Umbilical cord (tissue), 1 donor: ENCODE measurements at regions not wholly inside any gene's neighbourhood (a gene's known extent, or its start where the extent isn't known, plus 50 kb on each side); places are given as distances from the start of the nearest gene placed in this dataset.

Experiments used
- DNase-seq: peaks from one replicate; pipeline ENCODE4 v3.0.0-alpha.2; 2015; ENCODE audit warnings: low spot score

- DNase-seq = peak; percentile 43
Observed at GRCh38 chr20:7627734-7628663, 312.3 kb downstream of the HAO1 start.

GRCh38 chr20:7629880-7630279, 310.4 kb downstream of the HAO1 start:
- no peak for DNase-seq

- DNase-seq = no peak
Observed at GRCh38 chr20:7637184-7637583, 303.1 kb downstream of the HAO1 start.

GRCh38 chr20:7650086-7650879, 290.0 kb downstream of the HAO1 start:
- DNase-seq = no peak

GRCh38 chr20:7654231-7654630, 286.0 kb downstream of the HAO1 start:
- DNase-seq = no peak

- no peak for DNase-seq
Observed at GRCh38 chr20:7656687-7657467, 283.4 kb downstream of the HAO1 start.

GRCh38 chr20:7657569-7657968, 282.7 kb downstream of the HAO1 start:
- DNase-seq = no peak

- DNase-seq = no peak
Observed at GRCh38 chr20:7660165-7660564, 280.1 kb downstream of the HAO1 start.

GRCh38 chr20:7665376-7665775, 274.9 kb downstream of the HAO1 start:
- no peak for DNase-seq

- DNase-seq = no peak
Observed at GRCh38 chr20:7667194-7667593, 273.1 kb downstream of the HAO1 start.

GRCh38 chr20:7672571-7672970, 267.7 kb downstream of the HAO1 start:
- DNase-seq = no peak

GRCh38 chr20:7673841-7674240, 266.4 kb downstream of the HAO1 start:
- no peak for DNase-seq

- DNase-seq = no peak
Observed at GRCh38 chr20:7682916-7683315, 257.3 kb downstream of the HAO1 start.

GRCh38 chr20:7687065-7687464, 253.2 kb downstream of the HAO1 start:
- DNase-seq = no peak

- no peak for DNase-seq
Observed at GRCh38 chr20:7689151-7689550, 251.1 kb downstream of the HAO1 start.

- DNase-seq = no peak
Observed at GRCh38 chr20:7691647-7692269, 248.5 kb downstream of the HAO1 start.

- DNase-seq = no peak
Observed at GRCh38 chr20:7692478-7692877, 247.8 kb downstream of the HAO1 start.

GRCh38 chr20:7693761-7694160, 246.5 kb downstream of the HAO1 start:
- no peak for DNase-seq

- DNase-seq = peak; percentile 4
Observed at GRCh38 chr20:7695051-7695495, 245.2 kb downstream of the HAO1 start.

- DNase-seq = no peak
Observed at GRCh38 chr20:7695635-7696034, 244.6 kb downstream of the HAO1 start.

GRCh38 chr20:7696311-7696710, 243.9 kb downstream of the HAO1 start:
- no peak for DNase-seq
